Cardiac muscle cell (in vitro differentiated cells and primary cell): ENCODE measurements at regions not wholly inside any gene's neighbourhood (a gene's known extent, or its start where the extent isn't known, plus 50 kb on each side); places are given as distances from the start of the nearest gene placed in this dataset.

ENCODE experiments used
- DNase-seq, 2 donors: peaks; one replicate each; pipeline versions ENCODE4 v3.0.0 to v3.0.0-alpha.2; 2010 to 2017; ENCODE audit warnings: low read depth in 1 of 2, low spot score in 1 of 2
- H3K27ac ChIP-seq: fragments of 200-600 bp; sonication (generic); 2 replicates; pipeline ENCODE4 v1.5.1; 2016
- H3K27me3 ChIP-seq: fragments of 200-600 bp; sonication (generic); 2 replicates; pipeline ENCODE4 v1.6.0; 2016; ENCODE audit warnings: control low read depth
- H3K36me3 ChIP-seq: fragments of 200-600 bp; sonication (generic); 2 replicates; pipeline ENCODE4 v1.5.1; 2016; ENCODE audit warnings: control low read depth
- H3K4me1 ChIP-seq: fragments of 200-600 bp; sonication (generic); 2 replicates; pipeline ENCODE4 v1.8.1; 2017; ENCODE audit warnings: low read depth, mild to moderate bottlenecking, mixed run types
- H3K4me3 ChIP-seq: fragments of 200-600 bp; sonication (generic); 2 replicates; pipeline ENCODE4 v1.5.1; 2016; ENCODE audit warnings: mild to moderate bottlenecking
- H3K9me3 ChIP-seq: fragments of 200-600 bp; sonication (generic); 2 replicates; pipeline ENCODE4 v1.5.1; 2017; ENCODE audit warnings: low read depth, mild to moderate bottlenecking, control low read depth
- TF ChIP-seq, protein P1 (sequence below): IDR thresholded peaks from 2 replicates; pipeline ENCODE4 v1.5.1; 2012; ENCODE audit warnings: low read depth, mild to moderate bottlenecking, low read length

DNA sequence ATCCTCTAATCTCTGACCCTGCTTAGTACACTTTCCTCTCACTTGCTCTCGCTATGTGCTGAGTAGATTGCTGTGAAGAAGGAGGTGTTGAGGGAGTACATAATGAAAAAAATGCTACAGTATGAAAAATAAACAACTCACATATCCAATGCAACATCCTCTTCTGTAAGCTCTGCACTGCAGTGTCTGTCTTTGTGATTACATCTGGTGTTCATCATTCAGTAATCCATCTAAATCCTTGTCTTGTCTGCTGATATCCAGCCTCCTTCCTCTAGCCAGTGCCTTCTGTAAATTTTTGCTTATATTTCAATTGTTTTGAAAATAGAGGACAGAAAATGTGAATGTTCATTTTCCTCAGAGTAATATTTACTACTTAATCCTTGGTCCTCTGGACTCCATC, 57.4 kb upstream of the CDH12 start:
- H3K36me3 ChIP-seq, result no peaks in the 10 kb centered on the region
- H3K4me1 ChIP-seq, result no peaks in the 10 kb centered on the region
- H3K27me3 ChIP-seq, result no peaks in the 10 kb centered on the region
- no peak overlapping the region for H3K4me3 ChIP-seq
- DNase-seq, result no peak
- H3K27ac ChIP-seq, result no peak overlapping the region
- TF ChIP-seq, protein P1, sequence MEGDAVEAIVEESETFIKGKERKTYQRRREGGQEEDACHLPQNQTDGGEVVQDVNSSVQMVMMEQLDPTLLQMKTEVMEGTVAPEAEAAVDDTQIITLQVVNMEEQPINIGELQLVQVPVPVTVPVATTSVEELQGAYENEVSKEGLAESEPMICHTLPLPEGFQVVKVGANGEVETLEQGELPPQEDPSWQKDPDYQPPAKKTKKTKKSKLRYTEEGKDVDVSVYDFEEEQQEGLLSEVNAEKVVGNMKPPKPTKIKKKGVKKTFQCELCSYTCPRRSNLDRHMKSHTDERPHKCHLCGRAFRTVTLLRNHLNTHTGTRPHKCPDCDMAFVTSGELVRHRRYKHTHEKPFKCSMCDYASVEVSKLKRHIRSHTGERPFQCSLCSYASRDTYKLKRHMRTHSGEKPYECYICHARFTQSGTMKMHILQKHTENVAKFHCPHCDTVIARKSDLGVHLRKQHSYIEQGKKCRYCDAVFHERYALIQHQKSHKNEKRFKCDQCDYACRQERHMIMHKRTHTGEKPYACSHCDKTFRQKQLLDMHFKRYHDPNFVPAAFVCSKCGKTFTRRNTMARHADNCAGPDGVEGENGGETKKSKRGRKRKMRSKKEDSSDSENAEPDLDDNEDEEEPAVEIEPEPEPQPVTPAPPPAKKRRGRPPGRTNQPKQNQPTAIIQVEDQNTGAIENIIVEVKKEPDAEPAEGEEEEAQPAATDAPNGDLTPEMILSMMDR, result no peak
- no peaks in the 10 kb centered on the region for H3K9me3 ChIP-seq

DNA sequence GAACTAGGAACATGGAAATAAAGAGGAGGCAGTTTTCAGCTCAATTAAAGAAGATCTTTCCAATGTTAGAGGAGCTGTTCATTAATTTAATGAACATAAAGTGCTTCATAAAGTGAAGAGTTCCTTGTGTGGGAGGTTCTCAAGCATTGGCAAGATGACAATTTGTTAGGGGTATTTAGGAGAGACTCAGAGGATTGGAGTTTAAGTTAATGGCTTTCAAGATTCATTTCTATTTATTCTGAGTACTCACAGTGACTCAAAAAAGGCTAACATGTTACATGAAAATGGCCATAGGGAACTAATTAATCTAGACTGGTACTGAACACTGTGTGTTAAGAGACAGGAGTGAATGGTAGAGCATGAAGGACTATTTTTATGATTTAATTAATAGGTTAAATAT, 55.4 kb upstream of the CDH12 start:
- no peaks in the 10 kb centered on the region for H3K36me3 ChIP-seq
- no peaks in the 10 kb centered on the region for H3K4me1 ChIP-seq
- no peak for DNase-seq
- no peak overlapping the region for H3K4me3 ChIP-seq
- TF ChIP-seq, protein P1, result no peak
- no peaks in the 10 kb centered on the region for H3K27me3 ChIP-seq
- no peaks in the 10 kb centered on the region for H3K9me3 ChIP-seq
- no peak overlapping the region for H3K27ac ChIP-seq

DNA sequence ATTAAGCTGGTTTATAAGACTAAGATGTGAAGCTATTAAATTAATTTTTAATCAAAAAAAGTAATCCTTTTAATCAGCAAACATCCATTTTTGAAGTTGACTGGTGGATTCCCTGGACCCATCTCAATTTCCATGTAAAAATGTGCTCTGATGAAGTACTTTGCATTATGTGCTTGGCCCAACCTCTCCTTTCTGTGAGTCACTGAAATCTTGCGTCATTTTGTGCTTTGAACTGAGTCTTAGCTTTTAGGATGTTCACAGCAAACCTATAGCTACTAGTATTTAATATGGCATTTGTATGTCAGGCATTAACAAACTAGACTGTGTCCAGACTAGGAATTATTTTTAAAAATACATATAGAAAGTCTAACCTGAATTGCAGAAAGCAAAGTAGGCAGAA, 55.0 kb upstream of the CDH12 start:
- Histone ChIP-seq H3K36me3 (no peaks in the 10 kb centered on the region), H3K4me1 (no peaks in the 10 kb centered on the region), H3K27me3 (no peaks in the 10 kb centered on the region), H3K27ac (no peak overlapping the region), H3K9me3 (no peaks in the 10 kb centered on the region), H3K4me3 (no peak overlapping the region)
- TF ChIP-seq, protein P1, result no peak
- no peak for DNase-seq
